GM19397 (cell line): ENCODE measurements at regions not wholly inside any gene's neighbourhood (a gene's known extent, or its start where the extent isn't known, plus 50 kb on each side); places are given as distances from the start of the nearest gene placed in this dataset.
"Not testable (repeated sequence)": the region's sequence is repeated elsewhere in the genome, so short reads cannot be mapped to it uniquely, and the experiment has no call there.

ENCODE experiments used
- ATAC-seq: cut with Tn5 transposase; IDR thresholded peaks from one replicate; pipeline ENCODE4 v1.9.1; 2021; ENCODE audit warnings: mild to moderate bottlenecking, moderate library complexity; ENCODE audit not compliant: unreplicated experiment

DNA sequence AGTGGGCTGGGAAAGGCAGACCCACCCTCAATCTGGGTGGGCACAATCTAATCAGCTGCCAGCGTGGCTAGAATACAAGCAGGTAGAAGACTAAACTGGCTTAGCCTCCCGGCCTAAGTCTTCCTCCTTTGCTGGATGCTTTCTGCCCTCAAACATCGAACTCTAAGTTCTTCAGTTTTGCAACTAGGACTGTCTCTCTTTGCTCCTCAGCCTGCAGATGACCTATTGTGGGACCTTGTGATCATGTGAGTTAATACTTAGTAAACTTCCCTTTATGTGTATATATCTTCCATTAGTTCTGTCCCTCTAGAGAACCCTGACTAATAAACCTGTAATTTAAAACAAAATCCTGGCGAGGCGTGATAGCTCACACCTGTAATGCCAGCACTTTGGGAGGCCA, 51.8 kb upstream of the SLC39A8 start:
- not testable (repeated sequence) for ATAC-seq

DNA sequence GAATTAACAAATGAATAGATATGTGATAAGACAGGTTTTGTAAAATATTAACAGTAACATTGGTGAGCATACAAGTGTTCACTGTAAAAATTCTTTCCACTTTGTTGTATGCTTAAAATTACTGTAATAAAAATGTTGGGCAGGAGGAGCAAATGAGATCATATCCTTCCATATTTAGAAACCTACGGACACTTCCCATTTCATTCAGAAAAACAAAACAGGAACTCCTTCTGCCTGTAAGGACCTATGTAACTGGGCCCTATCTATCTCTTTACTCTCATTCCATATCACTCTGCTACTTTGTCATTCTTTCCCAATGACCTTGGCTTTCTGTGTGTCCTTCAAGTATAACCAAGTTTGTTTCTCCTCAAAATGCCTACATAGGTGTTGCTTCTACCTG, 53.7 kb upstream of the SLC39A8 start:
- ATAC-seq: no peak

DNA sequence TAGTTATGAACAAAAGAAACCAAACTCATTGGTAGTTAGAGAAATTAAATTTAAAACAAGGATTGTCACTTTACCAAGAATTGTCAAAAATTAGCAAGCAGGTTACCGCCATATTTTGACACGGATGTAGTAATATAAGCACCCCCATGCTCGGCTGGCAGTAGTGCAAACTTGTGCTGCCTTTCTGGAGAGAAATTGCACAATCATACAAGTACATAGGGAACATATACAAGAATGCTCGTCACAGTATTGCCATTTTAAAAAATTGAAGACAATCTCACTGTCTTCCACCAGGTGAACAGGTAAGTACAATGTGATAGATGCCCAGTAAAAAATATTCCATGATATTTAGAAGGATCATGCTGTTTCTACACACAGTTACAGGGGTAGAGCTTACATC, 55.6 kb upstream of the SLC39A8 start:
- ATAC-seq: no peak

DNA sequence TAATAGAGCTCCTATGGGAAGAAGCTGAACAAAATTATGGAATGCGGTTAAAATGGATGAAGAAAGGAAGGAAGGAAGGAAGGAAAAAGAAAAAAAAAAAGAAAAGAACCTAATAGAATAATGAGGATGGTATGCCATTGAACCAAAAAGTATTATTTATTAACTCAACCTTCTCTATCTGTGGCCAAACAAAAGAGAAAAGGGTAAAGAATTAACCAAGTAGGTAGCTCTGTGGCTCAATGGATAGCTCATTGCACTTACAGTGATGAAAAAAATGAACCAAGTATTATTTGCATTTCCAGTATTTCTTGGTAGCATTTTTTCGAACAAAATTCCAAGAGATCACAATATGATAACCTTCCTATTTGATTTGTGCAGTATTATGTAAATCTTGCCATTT, 56.9 kb upstream of the SLC39A8 start:
- no peak for ATAC-seq

DNA sequence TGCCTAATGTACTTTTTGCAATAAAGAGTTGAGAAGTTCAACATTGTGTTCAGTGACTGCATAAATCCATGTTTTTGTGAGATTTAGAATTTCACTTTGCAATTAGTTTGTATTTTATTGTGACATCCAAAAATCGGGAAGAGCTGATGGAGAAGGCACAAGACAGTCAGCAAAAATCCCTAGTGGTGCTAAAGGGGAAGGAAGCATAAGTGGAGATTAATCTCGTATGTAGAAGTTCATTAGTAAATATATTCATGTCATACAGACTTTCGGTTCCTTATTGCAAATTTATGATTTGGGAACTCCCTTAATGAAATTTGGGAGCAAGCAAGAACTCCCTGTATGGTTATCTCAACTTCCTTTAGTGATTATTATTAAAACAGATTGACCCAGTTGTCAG, 57.8 kb upstream of the SLC39A8 start:
- ATAC-seq: no peak

DNA sequence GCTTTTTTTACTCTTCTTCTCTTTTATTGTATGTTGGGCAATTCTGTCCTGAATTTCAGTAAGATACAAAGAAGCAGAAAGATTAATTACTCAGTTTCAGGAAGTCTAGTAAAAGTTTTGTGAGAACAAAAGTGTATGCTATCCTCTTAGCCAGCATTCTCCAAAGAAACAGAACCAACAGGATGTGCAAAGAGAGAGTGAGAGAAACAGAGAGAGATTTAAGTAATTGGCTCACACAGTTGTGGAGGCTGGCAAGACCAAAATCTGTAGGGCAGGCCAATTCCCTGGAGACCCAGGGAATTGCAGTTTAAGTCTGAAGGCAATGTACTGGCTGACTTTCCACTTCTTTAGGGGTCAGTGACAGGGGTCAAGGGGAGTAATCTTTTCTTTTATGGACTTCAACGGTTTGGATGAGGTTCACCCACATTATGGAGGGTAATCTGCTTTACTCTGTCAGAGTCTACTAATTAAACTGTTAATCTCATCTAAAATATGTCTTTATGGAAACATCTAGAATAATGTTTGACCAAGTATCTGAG, 59.2 kb upstream of the SLC39A8 start:
- no peak for ATAC-seq

DNA sequence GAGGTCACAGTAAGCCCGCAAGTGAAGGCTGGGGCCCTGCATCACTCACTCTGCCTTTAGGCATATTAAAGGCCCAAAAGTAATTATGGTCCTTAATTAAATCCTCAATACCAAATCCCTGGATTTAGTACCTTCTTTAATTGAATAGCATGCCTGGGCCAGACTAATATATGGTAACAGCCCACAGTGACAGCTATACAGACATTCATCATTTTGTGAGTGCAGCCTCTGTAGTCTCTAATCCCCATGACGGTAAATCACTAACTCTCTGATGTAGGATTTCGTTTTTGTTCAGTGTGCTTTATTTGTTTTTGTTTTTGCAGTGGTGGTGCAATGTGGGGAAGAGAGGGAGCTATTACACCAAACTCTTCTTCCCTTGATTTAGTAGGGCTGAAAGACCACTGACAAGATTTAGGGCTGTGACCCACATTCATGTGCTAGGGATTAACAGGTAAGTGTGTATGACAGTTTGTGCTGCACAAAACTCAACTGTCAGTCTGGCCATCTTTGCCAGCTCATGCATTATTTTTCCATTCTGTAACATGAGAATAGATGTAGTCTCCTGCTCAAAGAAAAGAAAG, 60.6 kb upstream of the SLC39A8 start:
- no peak for ATAC-seq

DNA sequence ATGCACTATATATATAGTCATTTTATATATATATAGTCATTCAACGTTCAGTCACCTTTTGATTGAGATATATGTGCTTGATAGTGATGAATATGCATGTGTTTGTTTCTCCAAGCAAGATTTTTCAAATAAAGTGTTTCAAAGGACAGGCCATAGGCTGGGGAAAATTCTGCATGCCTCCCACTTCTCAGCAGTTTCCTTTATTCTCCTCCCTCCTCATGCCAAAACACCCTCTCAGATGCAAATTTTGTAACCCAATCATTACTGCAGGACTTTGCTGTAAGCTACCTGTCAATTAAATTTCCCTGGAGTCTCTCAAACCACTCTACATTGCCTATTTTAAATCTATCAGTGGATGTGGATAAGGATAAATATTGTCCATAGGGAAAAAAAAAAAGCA, 65.6 kb upstream of the SLC39A8 start:
- ATAC-seq: not testable (repeated sequence)

DNA sequence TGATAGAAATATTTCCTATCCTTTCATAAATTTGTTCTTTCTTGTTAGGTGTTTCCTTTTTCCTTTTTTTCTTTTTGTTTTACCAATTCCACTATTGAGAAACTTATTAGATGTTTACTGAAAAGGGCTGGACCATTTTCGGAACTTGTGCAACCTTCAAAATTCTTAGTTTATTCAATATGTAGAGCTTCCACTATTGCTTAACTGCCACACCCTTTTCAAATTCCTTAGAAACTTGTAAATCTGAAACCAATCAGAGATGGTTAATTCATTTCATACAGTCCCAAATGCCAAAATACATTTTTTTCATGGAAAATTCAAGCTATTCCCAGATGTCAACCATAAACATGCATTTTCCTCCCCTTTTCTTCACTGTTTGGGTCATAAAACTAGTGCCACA, 66.1 kb upstream of the SLC39A8 start:
- ATAC-seq: no peak

DNA sequence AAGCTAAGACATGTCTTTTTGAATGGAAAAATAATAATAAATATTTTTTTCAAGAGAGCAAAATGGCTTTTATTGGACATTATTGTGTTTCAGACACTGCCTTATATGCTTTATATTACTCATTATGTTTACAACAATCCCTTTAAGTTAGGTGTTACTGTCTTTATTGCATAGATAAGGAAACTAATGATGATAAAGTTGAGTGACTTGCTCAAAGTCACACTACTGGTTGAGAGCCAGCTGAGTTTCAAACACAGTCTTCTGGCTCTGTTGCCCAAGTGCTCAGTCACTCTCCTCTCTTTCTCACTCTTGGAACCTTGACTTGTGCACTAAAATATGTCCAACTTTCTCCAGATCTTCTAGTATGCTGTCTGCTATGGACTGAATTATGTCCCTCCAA, 71.5 kb upstream of the SLC39A8 start:
- ATAC-seq: no peak

DNA sequence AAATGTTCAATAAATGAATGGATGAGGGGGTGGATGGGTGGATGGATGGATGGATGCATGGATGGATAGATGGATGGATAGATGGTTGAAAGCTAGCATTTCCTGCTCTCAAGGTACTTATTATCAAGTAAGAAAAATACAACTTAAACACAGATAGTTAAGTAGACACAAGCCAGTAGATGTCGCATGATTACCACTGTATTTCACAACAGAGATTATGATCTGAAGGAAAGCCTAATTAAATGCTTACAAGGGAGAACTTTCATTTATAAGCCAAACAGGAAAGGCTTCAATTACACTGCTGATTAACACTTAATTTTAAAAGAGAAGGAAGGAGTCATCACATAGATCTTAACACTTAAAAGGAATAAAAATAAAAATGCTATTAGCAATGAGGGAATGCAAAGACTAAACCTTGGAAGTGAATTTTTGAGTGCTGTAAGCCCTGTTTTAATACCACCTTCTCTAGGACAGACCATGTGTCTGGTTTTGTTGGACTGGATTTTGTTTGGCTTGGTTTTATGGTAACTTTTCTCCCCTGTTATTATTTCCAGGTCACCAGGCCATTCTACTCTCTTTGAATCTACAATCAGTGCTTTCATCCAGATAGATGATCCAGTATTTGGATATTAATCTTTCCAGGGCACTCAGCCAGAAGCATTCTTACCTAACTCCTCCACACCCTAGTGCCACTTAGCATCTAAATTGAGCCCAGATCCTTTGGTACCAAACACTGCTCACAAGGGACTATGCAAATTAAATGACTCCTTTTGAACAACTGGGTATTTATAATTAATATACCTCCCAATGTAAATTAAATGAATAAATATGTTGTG, 75.5 kb upstream of the SLC39A8 start:
- ATAC-seq: no peak

DNA sequence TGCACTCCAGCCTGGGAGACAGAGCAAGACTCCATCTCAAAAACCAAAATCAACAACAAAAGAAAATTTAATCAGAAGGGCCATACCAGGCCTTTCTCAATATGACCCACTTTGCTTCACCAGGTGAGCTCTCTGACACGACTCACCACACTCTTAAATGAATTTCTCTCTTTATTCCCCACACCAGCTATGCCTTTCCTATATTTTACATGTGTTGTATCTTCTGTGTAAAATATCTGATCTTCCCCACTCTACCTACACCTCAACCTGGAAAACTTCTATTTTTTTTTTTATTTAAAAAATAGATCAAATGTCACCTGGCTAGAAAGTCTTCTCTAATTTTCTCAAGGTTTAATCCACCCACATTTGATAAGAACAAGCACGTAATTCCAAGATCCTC, 77.6 kb upstream of the SLC39A8 start:
- ATAC-seq: no peak

DNA sequence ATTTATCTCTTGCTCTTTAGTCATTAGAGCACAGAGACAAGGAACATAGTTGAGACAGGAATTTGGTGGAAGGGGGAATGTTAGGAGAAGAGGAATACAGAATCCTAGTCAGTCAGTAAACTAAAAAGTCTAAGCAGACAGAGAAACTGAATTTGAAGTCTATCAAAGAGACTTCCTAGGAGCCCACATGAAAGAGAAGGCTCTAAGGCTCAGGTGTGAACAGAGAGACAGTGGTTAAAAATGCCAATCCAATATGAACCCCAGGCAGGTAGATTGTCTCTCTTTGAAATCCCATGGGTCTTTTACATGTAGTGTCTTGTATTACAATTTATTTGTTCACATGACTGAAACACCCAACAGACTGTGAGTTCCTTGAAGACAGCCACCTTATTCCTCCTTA, 77.8 kb upstream of the NFKB1 start:
- ATAC-seq: no peak

DNA sequence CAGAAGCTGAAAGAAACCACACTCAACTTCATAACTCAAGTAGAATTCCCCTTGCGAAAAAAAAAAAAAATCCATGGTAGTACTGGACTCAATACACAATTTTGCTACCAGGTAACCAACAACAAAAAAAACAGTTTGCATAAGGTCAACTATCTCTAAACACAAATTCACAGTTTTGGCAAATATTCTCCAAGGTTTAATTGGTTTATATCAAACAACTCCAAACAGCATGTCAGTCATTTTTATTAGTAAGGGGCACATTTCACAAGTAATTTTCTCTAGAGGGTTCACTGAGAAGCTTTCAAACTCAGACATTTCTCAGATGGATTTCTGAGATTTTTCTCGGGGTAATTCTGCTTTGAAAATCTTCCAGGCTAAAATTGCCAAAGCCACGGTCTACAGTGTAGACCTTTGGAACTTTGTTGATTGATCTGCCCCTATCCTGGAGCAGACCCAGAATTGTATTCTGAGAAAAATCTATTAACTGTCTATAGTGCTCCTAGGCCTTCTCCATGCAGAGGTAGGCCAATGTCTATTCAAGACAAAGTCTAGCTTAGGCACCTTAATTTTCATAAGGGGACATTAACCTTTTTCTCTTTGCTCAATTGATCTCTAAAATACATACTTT, 73.7 kb upstream of the NFKB1 start:
- ATAC-seq: no peak

DNA sequence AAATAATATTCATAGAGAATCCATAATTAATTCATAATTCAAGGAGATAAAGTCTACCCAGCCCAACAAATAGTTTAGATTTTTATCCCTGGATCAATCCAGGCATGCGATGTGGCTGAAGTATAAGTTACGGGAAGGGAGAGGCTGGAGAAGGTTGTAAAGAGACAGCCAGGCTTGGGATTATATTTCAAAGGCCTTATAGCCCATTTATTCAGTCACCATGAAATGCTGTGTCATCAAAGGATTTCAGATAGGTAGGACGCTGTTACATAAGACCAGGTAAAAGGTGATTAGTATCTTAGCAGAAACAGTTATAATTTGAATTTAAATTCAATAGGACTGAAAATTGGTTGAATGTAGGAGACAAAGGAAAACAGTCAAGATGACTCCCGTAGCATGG, 73.0 kb upstream of the NFKB1 start:
- no peak for ATAC-seq

DNA sequence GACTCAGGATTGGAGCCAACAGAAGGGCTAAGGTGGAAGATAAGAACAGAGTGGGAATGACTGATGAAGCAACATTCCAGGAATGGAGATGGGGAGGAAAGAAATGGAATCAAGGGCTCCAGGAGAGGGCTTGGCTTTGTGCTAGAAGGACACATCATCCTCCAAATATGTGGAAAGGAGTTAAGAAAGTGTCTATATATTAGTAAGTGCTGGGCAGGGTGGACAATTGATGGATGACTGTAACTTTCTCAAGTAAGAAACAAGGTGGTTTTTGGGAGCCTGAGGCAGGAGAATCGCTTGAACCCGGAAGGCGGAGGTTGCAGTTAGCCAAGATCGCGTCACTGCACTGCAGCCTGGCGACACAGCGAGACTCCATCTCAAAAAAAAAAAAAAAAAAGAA, 71.6 kb upstream of the NFKB1 start:
- ATAC-seq: no peak

DNA sequence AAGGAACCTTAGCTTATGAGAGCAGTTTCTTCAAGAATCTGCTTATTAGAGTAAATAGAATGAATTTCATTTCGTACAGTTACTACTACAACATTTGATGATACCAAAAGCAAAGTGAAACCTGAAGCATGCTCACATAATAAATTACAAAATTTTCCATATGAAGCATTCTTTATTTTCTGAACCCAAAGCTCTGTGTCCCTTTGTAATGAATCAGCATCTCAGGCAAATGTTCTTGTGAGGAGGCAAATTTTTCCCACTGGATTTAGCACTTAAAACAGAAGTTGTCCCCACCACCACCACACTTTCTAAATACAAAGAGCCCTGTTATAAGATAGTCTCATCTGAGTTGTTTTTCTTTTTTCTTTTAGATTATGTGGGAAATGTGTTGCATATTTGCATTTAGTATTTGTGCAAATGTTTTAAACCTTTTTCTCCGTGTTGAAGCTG, 70.7 kb upstream of the NFKB1 start:
- ATAC-seq: peak; percentile 7

DNA sequence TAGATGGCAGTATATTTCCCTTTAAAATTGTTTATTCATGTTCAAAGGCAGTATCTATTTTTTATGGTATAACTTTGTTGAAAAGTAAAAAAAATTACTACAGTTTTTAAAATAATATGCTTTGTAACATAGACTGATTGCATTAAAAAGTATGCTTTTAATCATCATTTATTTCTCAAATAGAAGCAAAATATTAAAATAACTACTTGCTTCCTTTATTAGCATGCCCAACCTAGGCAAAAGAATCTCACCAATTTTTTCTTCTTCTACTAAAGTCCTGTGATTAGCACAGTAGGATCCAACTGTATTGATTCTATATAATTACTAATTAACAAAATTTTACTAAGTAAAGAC, 69.6 kb upstream of the NFKB1 start:
- no peak for ATAC-seq

DNA sequence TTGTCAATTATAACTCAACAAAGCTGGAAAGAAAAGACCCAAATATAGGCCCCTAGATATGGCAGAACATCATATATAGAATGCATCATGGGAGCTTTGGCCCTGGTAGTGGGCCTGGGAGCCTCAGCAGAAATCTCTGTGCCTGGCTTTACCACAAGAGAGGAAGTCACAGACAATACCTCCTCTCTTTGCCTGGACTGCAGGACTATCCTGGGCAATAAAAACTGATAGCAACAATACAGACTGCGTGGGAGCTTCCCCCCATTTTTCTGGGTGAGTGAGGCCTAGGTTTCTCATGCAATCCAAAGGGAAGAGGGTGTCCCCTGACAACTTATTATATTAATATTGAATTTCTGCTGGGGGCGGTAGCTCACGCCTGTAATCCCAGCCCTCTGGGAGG, 64.0 kb upstream of the NFKB1 start:
- no peak for ATAC-seq

DNA sequence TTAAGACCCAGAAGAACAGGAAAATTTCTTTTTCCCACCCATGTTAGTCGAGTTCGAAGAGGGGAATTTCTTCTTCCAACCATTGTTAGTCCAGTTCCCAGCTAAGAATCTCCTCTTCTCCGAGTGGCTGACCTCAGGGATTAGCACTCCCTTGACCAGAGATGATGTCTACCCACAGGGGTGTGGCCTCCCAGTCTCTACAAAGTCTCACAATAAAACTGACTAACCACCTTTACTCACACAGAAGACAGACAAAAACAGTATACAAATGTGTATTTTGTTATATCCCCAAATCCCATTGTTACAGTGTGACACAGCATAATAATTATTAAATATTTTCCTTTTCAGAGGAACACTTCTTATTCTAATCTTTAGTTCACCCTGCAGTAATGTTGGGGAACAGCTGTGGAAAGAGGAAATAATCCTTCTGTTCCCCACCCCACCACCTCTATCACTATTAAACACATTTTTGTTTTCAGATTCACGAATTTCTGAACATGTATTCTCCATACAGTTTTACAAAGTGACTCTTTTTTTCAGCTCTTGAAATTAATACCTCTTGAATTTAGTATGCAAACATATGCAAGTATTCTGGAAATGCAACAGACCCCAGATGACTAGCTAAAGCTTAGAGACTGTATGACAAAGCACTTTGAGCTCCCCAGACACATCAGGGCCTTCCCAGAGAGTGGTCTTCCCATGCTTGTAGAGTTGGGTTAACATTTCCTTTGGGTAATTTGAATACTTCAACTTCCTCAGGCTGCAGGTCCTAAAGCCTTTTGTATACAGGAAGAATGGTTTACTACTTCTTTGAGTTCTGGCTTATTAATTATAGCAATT, 62.5 kb upstream of the NFKB1 start:
- no peak for ATAC-seq

DNA sequence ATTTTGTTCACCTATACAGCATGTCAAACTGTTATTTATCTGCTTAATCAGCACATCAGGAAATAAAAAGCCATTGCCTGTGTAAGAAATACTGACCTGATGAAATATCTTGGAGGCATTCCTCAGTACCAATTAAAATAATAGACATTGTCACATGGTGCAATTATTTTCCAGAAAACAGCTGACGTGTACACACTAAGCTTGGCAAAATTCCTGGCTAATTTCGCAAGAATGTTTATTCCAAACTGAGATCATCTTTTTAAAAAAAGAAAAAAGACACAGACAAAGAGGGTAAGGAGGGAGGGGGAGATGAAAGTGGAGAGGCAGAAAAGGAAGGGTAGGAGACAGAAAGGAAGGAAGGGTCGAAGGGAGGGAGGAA, 61.9 kb upstream of the NFKB1 start:
- no peak for ATAC-seq
